ENCODE measurements at regions not wholly inside any gene's neighbourhood (a gene's known extent, or its start where the extent isn't known, plus 50 kb on each side); places are given as distances from the start of the nearest gene placed in this dataset.

DNA sequence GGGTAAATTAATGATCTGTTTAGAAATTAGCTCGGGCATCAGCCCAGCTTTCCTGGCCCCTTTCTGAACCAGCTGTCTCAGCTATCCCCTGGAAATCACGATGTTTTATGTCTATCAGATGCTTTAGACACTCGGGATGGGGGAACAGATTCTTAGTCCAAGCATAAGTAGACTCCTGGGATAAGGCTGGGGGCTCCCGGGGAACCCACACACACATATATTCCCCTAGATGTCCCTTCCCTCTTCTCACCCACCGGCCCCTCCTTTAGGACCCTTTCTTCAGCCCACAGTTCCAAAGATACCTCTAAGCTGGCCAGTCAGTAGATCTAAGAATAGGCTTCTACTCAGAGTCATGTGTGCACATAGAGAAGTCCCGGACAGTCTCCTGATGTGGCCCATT, 151.5 kb upstream of the COPS8 start:
- Histone ChIP-seq H3K18ac (ENCODE audit: extremely low read depth, low read length) (no peak overlapping the region), H3K56ac (replicated peaks; ENCODE audit: insufficient read length, low read depth, low read length) (no peak overlapping the region), H3K79me2 (ENCODE audit: control insufficient read depth in 1 of 2, insufficient read depth in 2 of 2, low read length in 2 of 2) (no peaks in the 10 kb centered on the region), H2BK15ac (ENCODE audit: low read length) (no peak overlapping the region), H3K4me3 (ENCODE audit: extremely low read depth in 1 of 4, insufficient read depth in 2 of 4, low read depth in 3 of 4, low read length in 4 of 4) (no peak overlapping the region), H4K5ac (ENCODE audit: insufficient read length, low read depth, low read length) (no peak overlapping the region), H2BK12ac (ENCODE audit: low read depth, low read length) (no peak overlapping the region), H2BK120ac (replicated peaks; ENCODE audit: low read depth, low read length) (no peak overlapping the region), H2BK20ac (ENCODE audit: low read length) (no peak overlapping the region), H3K23ac (ENCODE audit: insufficient read length) (no peak overlapping the region), H3K27ac (ENCODE audit: low read depth, low read length) (no peak overlapping the region), H2BK5ac (ENCODE audit: low read depth, low read length) (no peak overlapping the region), H3K9me3 (ENCODE audit: insufficient read depth in 2 of 2, low read depth in 1 of 2, low read length in 1 of 2) (no peaks in the 10 kb centered on the region), H3K4me1 (replicated peaks in 1 of 4; ENCODE audit: control insufficient read depth in 3 of 4, insufficient read depth in 4 of 4, low read length in 3 of 4) (no peaks in the 10 kb centered on the region), H3K9ac (replicated peaks in 1 of 4; ENCODE audit: extremely low read depth in 1 of 4, low read depth in 3 of 4, low read length in 3 of 4) (no peak overlapping the region), H2AK5ac (ENCODE audit: low read depth, low read length) (no peak overlapping the region), H3K14ac (ENCODE audit: insufficient read length) (no peak overlapping the region), H4K8ac (ENCODE audit: extremely low read depth, insufficient read depth, low read length) (no peak overlapping the region), H3K23me2 (ENCODE audit: low read depth, low read length) (no peaks in the 10 kb centered on the region; the same call in 1 of the 2 replicates), H3K27me3 (replicated peaks in 1 of 4; ENCODE audit: control insufficient read depth in 3 of 4, extremely low read depth in 1 of 4, insufficient read depth in 3 of 4, low read length in 3 of 4) (no peaks in the 10 kb centered on the region), H3K36me3 (ENCODE audit: control insufficient read depth in 2 of 4, insufficient read depth in 4 of 4, low read length in 3 of 4) (no peaks in the 10 kb centered on the region), H4K91ac (replicated peaks; ENCODE audit: insufficient read length, low read length) (no peak overlapping the region), H3K4me2 (ENCODE audit: insufficient read depth in 1 of 2, low read depth in 2 of 2, low read length in 2 of 2) (no peak overlapping the region), H3K4ac (replicated peaks; ENCODE audit: insufficient read length, low read depth, low read length) (no peak overlapping the region), H2AFZ (ENCODE audit: low read length) (no peak overlapping the region), H3K79me1 (ENCODE audit: low read depth, low read length) (no peaks in the 10 kb centered on the region), H4K20me1 (replicated peaks in 1 of 2; ENCODE audit: control insufficient read depth in 1 of 2, insufficient read depth in 2 of 2, low read length in 2 of 2) (no peaks in the 10 kb centered on the region)
- DNase-seq (ENCODE audit: low read depth in 1 of 2, low spot score in 2 of 2) (no peak), FAIRE-seq (no peak)
- TF ChIP-seq YY1 (IDR thresholded peaks at IDR 0.05; ENCODE audit: low read depth, low read length) (no peak), EZH2 (IDR thresholded peaks at IDR 0.05; ENCODE audit: low read depth, low read length, severe bottlenecking) (no peak), CTCF (IDR thresholded peaks at IDR 0.05; ENCODE audit: control extremely low read depth in 1 of 3, insufficient read depth in 1 of 3, low read depth in 1 of 3, low read length in 3 of 3) (no peak), KDM1A (IDR thresholded peaks at IDR 0.05; ENCODE audit: borderline replicate concordance, low read length) (no peak), EP300 (IDR thresholded peaks at IDR 0.05; ENCODE audit: borderline replicate concordance in 1 of 2, low read depth in 2 of 2, low read length in 2 of 2) (no peak), SRF (IDR thresholded peaks at IDR 0.05; ENCODE audit: low read depth, low read length) (no peak)
- ChIA-PET CTCF (ENCODE audit: partially characterized antibody) (interaction anchor here (1.5 kb wide), 1 partner anchor 12 kb away, joined by 5 read pairs; no protein-coding TSS in a partner anchor), POLR2A (ENCODE audit: partially characterized antibody) (no interaction called here)
- 97% methylated on average over 6 of the region's 6 CpGs; no CpG with 5 or more reads in 1 of the 2 experiments for WGBS, 2 experiments (ENCODE audit: extremely low coverage in 1 of 2, insufficient coverage in 1 of 2, insufficient read length in 1 of 2, insufficient replicate concordance in 2 of 2, low coverage in 1 of 2, low lambda C conversion rate in 2 of 2, missing lambda C conversion rate in 1 of 2)

Data from H1 (cell line).